ENCODE measurements at regions not wholly inside any gene's neighbourhood (a gene's known extent, or its start where the extent isn't known, plus 50 kb on each side); places are given as distances from the start of the nearest gene placed in this dataset.

DNA sequence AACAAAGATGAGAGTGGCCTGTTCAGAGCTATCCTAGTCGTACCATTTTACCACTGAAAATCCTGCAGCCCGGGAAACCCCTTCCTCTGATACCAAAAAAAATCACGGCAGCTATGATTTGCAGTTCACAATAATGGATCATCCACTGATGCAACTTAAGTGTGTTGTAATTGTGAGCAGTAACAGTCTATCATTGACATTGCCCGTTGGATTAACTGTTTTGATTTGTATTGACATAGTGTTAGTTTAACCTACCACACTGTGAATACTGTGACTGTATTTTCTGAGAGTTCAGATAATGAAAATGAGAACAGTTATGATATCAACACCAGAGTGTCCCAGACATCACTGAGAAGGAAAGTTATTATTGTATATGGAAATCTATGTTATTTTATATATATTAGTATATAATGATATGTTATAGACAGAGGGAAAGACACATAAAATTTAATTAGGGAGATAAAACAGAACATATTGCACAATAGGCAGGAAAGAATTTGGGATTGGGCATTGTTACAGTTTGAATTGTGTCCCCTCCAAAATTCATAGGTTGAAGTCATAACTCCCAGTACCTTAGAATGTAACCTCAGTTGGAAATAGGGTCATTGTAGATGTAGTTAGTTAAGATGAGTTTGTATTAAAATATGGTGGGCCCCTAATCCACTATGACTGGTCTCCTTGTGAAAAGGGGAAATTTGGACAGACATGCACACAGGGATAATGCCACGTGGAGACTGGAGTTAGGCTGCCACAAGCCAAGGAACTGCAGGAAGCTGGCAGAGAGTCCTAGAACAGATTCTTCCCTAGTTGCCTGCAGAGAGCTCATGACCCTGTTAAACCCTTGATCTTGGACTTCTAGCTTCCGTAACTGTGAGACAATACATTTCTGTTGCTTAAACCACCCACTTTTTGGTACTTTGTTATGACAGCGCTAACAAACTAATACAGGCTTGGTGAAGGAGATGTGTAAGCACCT, 54.4 kb downstream of the TLCD4 start:
- no peak for TF ChIP-seq EZH2 (optimal IDR thresholded peaks at IDR 0.05; ENCODE audit: low read depth, low read length)
- TF ChIP-seq, protein P1, sequence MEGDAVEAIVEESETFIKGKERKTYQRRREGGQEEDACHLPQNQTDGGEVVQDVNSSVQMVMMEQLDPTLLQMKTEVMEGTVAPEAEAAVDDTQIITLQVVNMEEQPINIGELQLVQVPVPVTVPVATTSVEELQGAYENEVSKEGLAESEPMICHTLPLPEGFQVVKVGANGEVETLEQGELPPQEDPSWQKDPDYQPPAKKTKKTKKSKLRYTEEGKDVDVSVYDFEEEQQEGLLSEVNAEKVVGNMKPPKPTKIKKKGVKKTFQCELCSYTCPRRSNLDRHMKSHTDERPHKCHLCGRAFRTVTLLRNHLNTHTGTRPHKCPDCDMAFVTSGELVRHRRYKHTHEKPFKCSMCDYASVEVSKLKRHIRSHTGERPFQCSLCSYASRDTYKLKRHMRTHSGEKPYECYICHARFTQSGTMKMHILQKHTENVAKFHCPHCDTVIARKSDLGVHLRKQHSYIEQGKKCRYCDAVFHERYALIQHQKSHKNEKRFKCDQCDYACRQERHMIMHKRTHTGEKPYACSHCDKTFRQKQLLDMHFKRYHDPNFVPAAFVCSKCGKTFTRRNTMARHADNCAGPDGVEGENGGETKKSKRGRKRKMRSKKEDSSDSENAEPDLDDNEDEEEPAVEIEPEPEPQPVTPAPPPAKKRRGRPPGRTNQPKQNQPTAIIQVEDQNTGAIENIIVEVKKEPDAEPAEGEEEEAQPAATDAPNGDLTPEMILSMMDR (IDR thresholded peaks at IDR 0.05; ENCODE audit: low read length) = no peak

Measured in MM.1S (cell line).